Inflammatory macrophage treated with lipopolysaccharide for 1 hour (primary cell): ENCODE measurements at regions not wholly inside any gene's neighbourhood (a gene's known extent, or its start where the extent isn't known, plus 50 kb on each side); places are given as distances from the start of the nearest gene placed in this dataset.

Source experiments
- DNase-seq, 2 donors: peaks; one replicate each; pipeline ENCODE4 v3.0.0-alpha.2; 2020 to 2022

DNA sequence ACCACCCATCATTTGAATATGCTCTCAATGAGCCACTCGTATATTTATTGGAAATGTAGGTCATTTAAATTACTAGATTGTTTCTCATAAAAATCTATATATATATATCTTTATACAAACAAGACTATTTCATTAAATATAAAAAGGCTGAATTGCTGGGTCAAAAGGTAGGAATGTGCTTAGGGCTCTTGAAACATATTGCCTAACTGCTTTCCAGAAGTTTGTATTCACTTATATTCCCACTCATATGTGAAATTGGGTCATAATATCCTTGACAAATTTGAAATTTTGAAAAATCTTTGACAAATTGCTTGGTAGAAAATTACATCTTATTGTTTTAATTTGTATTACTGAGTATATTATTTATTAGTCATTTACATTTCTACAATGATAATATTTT is 999.8 kb upstream of the CDH2 start:
- no peak for DNase-seq

DNA sequence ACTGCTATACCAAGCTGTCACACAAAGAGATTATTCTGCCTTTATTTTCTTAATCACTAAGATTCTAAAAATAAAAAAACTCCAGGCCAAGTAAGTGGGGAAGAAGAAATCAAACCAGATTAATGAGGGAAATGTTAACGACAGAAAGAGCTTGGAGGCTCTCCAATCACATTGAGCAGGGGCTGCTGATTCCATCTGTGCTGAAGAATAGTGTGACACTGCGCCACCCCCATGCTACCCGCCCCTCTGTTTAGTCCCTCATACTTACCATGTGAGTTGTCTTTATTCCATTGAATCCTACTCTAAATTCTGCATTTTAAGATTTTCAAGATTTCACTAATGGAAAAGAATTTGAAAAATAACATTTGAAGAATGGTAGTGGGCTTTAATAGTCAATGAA is 998.0 kb upstream of the CDH2 start:
- no peak for DNase-seq

DNA sequence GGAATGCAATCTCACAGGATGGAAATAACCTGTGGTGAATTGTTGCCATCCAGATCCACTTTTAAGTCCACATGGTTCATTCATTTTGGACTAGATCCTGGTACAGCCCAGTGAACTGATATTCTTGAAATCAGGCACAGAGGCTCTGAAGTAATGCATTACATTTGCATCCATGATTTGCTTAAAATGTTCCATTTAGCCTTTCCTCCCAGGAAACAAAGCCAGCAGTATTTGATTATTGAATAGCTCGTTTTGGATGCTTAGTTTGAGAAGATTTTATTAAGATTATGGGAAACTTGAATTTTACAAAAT is 995.8 kb upstream of the CDH2 start:
- DNase-seq, result no peak

DNA sequence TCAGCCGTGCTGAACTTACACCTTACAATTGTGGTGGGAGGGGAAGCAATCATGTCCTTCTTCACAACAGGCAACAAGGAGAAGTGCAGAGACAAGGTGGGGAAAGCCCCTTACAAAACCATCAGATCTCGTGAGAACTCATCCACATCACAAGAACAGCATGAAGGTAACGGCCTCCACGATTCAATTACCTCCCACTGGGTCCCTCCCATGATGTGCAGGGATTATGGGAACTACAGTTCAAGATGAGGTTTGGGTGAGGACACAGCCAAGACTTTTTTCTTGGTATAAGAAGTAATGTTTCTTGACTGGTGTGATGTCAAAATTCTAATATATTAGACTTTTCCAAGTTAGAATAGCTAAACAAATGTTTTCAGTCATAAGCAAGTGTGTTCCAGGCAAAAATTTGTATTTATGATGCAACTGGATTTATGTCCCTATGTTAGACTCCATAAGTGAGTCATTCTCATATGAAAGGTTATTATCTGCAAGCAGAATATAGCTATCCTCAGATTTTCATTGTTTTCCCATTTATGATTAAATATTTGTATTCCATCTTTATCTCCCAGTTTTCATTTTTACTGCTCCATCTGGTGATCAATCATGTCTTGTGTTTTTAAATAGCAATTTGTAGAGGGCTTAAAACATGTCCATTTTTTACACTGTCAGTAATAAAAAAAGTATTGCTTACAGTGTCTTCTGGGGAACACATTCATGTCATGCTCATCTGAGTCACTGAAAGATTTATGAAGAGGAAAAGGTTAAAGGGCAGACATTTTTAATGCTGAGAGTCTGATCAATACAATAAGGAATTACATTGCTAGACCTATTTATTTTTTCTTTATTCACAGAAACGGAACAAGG is 995.2 kb upstream of the CDH2 start:
- DNase-seq, result no peak

DNA sequence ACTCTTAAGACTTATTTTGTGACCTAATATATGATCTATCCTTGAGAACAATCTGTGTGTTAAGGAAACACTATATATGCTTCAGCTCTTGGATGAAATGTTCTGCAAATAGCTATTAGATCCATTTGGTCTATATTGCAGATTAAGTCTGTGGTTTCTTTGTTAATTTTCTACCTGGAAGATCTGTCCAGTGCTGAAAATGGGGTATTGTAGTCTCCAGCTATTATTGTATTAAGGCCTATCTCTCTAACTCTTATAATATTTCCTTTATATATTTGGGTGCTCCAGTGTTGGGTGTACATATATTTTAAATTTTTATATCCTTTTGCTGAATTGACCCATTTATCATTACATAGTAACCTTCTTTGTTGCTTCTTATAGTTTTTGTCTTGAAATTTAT is 992.7 kb upstream of the CDH2 start:
- DNase-seq, result no peak

DNA sequence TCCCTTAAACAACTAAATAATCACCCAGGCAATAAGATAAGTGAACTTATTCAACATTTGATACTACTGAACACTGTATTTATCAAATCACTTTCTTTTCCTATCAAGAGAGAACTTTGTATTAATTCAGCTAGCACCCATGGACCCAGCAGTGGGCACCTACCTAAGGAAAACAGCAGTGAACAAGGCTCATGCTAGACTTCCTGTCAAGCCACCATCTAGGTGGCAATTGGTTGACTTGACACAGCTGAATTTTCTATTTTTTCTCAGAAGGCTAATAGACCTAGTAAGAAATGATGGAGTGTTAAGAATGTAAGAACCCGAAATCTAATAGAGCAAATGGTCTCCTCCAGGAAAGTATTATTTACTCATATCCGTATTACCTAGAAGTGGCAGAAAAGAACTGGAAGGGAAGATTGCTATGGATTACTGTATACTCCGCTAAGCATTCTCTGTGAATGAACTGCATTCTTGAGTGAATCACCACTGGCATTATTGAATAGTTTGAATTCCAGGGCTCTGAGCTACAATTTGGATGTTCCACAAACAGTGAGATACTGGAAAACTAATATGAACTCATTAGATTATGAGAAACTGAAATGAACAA is 988.2 kb upstream of the CDH2 start:
- DNase-seq, result no peak

DNA sequence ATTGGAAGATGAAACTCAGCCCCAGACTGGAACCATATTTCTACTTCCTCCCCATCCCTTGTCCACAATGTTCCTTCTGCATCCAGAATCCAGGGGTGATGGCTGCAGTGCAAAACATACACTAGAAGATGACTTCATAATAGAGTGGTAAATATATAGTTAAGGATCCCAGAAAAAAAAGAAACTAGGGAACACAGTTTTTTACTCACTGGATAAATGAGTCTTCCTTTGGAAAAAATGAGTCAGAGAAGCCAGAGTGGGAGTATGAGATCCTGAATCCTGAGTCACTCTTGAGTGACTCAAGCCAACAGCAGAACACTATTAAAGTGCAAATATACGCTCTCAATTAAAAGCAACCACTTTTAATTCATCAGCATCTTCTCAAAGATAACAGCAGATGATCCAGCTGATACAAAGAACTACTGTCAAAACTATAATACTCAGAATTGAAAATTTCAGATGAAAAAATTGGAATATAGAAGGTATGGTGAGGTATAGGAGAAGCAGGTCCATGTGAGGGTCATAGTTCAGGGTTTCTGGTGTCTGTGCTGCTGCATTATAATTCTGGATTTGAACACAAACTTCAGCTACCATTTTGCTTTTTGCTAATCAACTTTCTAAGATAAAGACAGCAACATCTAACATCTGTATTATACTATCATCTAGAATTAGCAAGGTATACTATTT is 987.2 kb upstream of the CDH2 start:
- DNase-seq, result no peak

DNA sequence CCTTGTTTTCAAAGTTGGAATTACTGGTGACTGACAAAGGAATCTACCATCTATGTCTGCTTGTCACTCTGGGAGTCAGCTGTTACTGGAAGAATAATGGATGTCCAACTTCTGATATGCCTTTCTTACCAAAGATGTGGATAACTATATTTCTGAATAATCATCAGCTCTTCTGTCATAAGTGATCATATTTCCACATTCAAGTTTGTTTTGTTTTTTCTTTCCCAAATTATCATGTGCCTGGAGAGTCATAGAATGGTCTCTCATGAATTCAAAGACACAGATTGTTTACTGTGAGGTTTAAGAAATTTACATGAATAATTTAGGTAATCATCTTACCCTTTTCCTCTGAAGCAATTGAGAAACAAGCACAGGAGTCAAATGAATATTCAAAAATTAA is 986.7 kb upstream of the CDH2 start:
- no peak for DNase-seq

DNA sequence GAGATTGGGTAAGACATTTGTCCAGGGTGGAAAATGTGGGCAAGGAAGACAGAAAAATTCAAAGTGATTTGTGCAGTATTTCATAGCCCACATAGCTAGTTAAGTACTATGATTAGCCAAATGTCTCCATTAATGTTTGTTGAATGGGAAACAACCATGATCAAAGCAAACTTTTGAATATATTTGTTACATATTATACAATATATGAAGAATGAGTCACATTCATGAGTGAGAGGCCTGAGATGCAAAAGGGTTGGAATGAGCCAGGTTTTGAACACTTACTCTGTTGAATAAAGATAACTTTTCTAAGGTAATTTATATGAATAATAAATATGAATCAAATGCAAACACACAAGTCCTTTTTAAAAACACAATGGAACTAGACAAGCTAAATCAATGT is 984.5 kb upstream of the CDH2 start:
- DNase-seq, result no peak

DNA sequence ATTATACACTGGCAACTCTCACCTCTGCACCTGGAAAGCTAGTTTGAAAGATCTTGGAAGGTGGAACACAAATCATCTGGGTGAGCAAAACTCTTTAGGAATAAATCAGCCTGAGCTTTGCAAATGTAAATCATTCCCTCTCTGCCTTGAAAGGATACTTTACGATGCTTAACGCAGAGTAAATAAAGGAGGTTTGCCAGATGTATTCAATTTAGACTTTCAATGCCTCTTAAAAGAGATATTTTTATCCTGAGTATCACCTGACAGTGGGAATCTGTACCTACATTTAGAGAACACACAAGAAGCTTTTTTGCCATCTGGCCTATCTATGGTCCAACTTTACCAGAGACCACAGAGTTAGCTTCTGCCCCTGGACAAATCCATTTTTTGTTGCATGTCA is 983.2 kb upstream of the CDH2 start:
- DNase-seq, result no peak

DNA sequence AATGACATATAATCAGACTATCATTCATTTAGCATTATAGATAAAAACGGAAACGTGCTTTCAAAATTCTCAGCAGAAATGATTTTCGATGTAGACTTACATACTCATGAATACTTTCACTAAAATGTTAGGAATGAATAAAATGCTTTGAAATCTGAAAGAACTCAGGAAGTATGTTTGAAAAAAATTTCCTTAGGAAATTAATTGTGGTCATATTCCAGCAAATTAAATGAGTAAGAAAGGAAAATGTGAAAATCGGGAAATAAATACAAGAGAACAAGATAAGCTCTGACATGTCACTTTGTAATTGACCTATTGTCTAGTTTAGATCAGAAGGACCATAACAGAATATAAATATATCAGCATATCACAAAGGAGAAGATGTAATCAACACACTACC is 981.0 kb upstream of the CDH2 start:
- DNase-seq, result no peak

DNA sequence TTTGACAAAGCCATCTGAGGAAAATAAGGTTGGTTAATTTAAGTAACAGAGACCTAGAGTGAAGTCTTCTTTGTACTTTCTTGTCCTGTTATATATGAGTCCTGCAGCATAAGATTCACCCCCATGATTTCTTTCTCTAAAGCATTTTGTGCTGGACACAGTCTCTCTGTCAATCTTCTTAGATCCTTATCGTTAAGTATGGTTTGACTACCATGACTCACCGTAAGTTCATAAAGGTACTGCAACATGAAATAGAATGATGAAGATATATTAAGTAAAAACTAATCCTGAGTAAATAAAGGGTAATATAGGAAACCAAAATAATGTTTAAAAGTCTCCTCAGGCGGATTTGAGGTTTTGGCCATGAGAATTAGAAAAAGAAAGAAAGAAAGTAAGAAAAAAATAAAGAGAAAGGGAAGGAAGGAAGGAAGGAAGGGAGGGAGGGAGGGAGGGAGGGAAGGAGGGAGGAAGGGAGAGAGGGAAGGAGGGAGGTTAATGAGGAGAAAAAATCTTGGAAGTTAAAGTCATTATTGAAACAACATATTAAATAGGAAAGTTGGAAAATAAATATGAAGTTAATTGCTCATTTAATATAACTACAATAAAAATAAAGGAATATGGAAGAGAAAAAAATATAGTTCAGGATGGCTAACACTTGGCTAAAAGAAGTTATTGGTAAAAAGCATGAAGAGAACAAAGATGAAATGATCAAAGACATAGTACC is 980.3 kb upstream of the CDH2 start:
- no peak for DNase-seq

DNA sequence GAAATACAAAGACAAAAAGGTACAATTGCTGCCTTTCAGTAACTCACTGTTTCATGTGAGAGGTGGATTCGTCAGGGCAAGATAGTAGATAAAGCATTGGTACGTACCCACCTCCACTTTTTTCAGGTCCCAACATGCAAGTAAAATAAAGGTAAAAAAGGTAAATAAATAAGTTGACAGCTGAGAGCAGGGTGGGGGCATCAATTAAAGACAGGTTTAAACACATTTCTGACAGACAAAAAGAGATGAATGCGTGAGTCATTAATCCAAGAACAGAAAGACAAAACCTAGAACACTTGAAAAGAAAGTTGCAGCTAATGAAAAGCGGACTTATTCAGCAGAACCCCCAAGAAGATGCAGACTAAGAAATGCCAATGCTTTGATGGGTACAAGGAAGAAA is 979.6 kb upstream of the CDH2 start:
- DNase-seq, result no peak

DNA sequence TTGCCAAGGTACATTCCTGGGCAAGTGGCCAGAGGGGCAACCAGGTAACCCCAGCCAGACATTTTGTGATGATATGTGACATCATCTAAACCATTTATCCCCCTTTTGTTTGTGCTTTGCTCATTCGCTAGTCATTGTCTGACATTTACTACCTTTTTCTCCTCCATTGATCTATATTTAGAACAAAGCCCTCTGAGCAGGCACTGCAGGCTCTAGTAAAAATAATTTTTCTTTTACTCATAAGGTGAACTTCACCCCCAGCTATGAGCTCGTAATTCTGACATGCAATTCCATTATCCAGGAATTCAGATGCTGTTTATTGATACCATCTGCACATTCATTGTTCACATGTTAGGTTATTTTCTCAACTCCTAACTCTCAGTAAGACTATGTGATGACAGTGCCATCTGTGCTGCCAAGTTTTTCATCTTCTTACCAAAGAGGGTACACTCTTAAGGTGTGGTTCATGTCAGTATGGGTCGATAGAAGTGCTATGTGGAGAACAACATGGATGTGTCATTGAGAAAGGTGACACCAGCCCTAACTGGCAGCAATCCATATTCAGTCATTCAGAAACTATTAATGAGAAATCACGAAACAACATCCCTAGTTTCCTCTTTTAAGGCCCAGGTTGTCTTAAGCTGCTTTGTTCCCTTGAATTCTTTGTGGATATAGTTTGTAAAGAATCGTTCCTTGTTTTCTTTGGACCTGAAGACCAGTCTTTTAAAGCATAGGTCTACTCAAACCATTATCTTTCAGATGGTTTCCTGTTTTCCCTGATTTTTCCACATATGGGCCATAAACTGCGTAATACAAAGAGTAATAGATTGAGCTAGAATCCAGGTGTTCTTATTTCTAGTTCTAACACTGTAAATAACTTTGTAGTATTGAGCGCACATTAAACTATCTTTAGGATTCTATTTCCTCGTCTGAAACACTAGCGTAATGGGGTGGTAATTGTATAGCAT is 978.1 kb upstream of the CDH2 start:
- no peak for DNase-seq

DNA sequence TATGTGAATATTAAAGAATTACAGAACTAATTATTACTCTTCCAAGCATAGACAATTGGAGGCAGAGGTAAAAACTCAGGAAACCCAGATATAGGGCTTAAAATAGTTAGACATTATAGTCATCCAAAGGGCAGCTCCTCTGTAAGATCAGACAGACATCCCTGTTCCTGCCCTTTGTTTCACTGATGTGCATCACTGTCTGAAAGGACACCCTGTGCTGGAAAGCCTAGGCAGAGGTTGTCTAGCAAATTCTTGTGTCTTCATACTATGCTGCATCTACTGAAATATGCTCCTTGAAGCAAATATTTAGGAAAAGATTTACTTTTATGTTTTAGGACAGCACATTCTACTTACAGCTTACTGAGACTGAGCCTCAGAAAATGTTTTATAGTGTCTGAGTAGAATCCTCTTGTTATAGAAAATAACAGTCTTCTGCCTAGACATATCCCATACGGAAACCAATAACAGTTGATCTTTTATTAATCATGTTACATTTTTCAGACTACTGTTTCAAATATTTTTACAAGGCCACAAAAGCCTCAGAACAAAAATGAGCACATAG is 977.3 kb upstream of the CDH2 start:
- DNase-seq, result no peak

DNA sequence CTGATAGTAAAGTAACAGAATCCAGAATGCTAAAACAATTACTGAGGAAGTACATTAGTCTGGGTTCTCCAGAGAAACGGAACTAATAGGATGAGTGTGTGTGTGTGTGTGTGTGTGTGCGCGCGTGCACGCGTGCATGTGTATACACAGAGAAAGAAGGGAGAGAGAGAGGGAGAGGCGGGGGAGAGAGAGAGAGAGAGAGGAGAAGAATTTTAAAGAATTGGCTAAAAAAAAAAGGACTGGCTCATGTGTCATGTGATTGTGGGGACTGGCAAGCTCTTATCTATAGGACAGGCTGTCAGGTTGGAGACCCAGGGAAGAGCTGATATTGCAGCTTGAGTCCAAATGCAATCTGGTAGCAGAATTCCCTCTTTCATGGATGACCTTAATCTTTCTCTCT is 976.2 kb upstream of the CDH2 start:
- peak in 1 of 2 donors; percentile 33 for DNase-seq

DNA sequence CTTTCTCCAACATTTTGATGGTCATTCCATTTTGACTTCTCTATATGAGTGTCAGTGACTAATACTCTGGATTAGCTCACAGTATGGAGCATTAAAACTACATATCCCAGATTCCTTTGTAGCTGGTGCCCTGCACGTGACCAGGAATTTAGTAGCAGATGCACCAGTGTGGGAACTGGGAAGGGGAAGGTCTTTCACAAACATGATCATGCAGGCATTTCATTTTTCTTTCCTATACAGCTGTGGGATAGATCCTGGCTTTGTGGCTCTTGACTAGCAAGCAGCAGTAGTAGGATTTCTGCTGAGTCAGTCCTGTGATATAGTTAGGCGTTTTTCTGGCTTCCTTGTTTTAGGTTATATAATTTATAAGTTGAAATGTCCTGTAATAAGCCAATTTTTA is 971.0 kb upstream of the CDH2 start:
- DNase-seq, result peak; percentile 41 to 52

DNA sequence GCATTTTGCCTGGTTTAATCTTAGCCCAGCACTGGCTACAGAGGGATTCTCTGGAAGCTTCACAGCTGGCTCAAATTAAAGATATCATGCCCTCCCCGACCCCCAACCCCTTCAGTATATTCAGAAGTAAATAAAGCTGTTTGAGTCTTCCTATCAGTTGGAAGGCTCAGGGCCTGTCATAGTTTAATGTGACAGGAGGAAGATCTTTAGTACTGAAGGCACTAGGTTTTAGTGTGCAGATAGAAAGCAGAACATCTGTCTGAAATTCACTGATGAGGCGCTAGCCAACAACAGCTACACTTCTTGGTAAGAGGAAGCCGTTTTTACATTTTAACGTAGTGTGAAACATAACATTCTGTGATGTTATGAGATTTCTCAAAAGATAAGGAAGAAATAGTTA is 969.1 kb upstream of the CDH2 start:
- no peak for DNase-seq

DNA sequence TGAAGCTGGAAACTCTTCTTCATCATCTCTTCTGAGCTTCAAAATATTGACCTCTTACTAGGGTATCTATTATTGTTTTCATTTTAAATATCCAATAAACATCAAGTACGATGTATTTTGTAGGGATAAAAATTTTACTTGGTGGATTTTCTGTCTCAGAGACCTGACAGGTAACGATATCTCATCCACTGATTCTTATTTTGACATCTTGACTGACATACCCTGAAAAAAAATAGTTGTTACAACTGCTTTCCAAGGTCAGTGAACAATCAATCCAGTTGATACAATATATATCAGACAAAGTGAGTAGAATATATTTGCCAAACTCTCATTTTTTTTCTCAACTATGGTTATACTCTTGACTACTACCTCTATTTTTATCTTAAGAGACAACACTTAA is 963.7 kb upstream of the CDH2 start:
- no peak for DNase-seq

DNA sequence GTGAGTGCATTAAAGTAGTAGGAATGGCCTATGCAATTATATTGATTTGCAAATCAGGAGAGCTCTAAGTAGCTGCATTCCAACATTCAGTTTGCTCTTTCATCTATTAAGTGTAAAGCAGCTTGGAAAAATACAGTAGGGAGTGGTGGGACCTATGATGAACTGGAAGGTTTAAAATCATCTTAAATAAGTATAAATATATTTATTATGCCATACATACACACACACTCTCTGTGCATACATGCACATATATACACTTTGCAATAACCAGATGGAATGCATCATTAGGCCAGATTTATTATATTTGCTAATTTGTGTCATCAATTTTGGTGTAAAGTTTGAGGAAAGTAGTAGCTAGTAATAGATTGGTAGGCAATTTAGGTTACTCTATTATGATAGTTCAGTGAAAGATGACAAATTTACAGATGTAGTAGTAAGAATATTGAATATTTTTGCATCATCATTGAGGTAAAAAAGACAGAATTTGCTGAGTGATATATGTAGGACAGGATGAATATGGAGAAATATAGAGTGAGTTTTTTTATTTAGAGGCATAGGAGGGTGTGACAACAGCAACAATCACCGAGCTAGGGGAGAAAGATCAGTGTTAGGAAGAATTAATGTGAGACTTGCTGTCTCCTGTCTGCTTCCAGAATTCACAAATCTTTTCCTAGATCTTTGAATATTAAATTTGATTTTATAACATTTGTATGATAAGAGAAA is 961.0 kb upstream of the CDH2 start:
- DNase-seq, result no peak
